ENCODE measurements at regions not wholly inside any gene's neighbourhood (a gene's known extent, or its start where the extent isn't known, plus 50 kb on each side); places are given as distances from the start of the nearest gene placed in this dataset.

DNA sequence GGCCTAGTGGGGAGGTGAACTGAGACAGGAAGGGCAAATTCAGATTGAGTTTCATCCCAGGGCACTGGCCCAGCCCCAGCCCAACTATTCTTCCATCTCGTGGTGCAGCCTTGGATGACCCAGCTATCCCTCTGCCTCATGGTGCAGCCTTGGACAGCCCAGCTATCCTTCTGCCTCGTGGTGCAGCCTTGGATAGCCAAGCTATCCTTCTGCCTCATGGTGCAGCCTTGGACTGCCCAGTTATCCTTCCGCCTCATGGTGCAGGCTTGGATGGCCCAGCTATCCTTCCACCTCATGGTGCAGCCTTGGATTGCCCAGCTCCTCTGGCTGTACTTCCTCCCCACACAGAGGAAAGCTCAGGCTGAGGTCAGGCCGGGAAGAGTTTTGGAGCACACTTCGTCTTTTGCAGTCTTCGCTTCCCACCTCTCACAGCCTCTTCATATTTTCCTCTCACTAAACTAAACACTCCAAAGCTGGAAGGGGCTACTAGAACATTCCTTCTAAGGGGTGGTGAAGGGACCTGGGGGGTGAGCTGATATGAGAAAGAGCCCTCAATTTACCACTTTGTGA is 69.8 kb upstream of the TTC34 start:
- POLR2A ChIA-PET (ENCODE audit: unreplicated experiment) = no interaction called here
- no peak overlapping the region for H2AFZ ChIP-seq (replicated peaks; ENCODE audit: low read length, poor library complexity)
- in situ Hi-C loops (cut with MboI; ENCODE audit: low sequenced_read_pairs) = no loop called here

More for the DNA sequence above, 69.8 kb upstream of the TTC34 start:
- BruUV-seq (replicated peaks) = no TSS peak
- Histone ChIP-seq H3K79me1 (ENCODE audit: low read depth in 1 of 2, low read length in 2 of 2) (no peaks in the 10 kb centered on the region), H3K4me3 (ENCODE audit: insufficient read depth, low read depth, low read length) (no peak overlapping the region), H4K20me1 (ENCODE audit: insufficient read depth, low read length) (no peaks in the 10 kb centered on the region), H3K23ac (ENCODE audit: low read depth, low read length) (no peak overlapping the region), H3K9me3 (ENCODE audit: control insufficient read depth, insufficient read depth, low read length) (peaks cover 78% of the 10 kb centered on the region), H4K5ac (ENCODE audit: low read depth, low read length) (no peak overlapping the region), H2BK20ac (ENCODE audit: low read depth, low read length) (no peak overlapping the region), H3K14ac (replicated peaks; ENCODE audit: low read depth, low read length) (no peak overlapping the region), H3K4ac (ENCODE audit: low read depth, low read length) (no peak overlapping the region), H3K27me3 (ENCODE audit: control insufficient read depth, insufficient read depth, low read length) (no peaks in the 10 kb centered on the region), H3K4me1 (ENCODE audit: control insufficient read depth, insufficient read depth, low read length) (no peaks in the 10 kb centered on the region), H2BK5ac (ENCODE audit: low read depth, low read length, poor library complexity, severe bottlenecking) (no peak overlapping the region), H4K8ac (ENCODE audit: low read depth in 2 of 2, low read length in 2 of 2) (no peak overlapping the region), H3K27ac (ENCODE audit: insufficient read depth, low read length) (no peak overlapping the region), H3K4me2 (ENCODE audit: low read depth, low read length) (no peak overlapping the region), H2BK120ac (ENCODE audit: low read depth, low read length) (no peak overlapping the region), H4K91ac (ENCODE audit: insufficient read depth, low read depth, low read length) (no peak overlapping the region), H3K56ac (ENCODE audit: extremely low read depth, insufficient read depth, low read length) (no peak overlapping the region), H3K18ac (ENCODE audit: low read depth, low read length) (no peak overlapping the region), H3K36me3 (ENCODE audit: control insufficient read depth, insufficient read depth, low read length) (no peaks in the 10 kb centered on the region), H3K9me1 (ENCODE audit: insufficient read depth, low read length) (no peaks in the 10 kb centered on the region), H2BK15ac (ENCODE audit: low read depth, low read length) (no peak overlapping the region), H3K9ac (ENCODE audit: low read depth, low read length) (no peak overlapping the region), H2AK5ac (ENCODE audit: low read depth, low read length) (no peak overlapping the region), H2AK9ac (replicated peaks; ENCODE audit: low read depth, low read length, poor library complexity) (no peak overlapping the region)
- 50% methylated on average over 2 of the region's 6 CpGs; no CpG with 5 or more reads in 1 of the 2 experiments for WGBS, 2 experiments (ENCODE audit: extremely low coverage in 2 of 2, insufficient read length in 1 of 2)
- intact Hi-C loops (cut with micrococcal nuclease) (no loop called here), dilution Hi-C loops (cut with HindIII; ENCODE audit: low sequenced_read_pairs, unreplicated experiment) (no loop called here)
- ATAC-seq (ENCODE audit: low read depth) (no peak), DNase-seq (no peak)
- CTCF ChIA-PET = no interaction called here
- TF ChIP-seq, protein P1, sequence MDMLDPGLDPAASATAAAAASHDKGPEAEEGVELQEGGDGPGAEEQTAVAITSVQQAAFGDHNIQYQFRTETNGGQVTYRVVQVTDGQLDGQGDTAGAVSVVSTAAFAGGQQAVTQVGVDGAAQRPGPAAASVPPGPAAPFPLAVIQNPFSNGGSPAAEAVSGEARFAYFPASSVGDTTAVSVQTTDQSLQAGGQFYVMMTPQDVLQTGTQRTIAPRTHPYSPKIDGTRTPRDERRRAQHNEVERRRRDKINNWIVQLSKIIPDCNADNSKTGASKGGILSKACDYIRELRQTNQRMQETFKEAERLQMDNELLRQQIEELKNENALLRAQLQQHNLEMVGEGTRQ (IDR thresholded peaks at IDR 0.05; ENCODE audit: low read depth, low read length) = no peak
- TF ChIP-seq BHLHE40 (IDR thresholded peaks at IDR 0.05; ENCODE audit: low read depth, low read length) (no peak), CHD1 (IDR thresholded peaks at IDR 0.05; ENCODE audit: low read depth, low read length) (no peak), NFE2L2 (IDR thresholded peaks at IDR 0.05; ENCODE audit: low read depth, low read length) (no peak), FOS (IDR thresholded peaks at IDR 0.05; ENCODE audit: low read depth, low read length) (no peak), MAFK (IDR thresholded peaks at IDR 0.05; ENCODE audit: low read depth, low read length) (no peak), CEBPB (IDR thresholded peaks at IDR 0.05; ENCODE audit: low read depth, low read length) (no peak), RAD21 (IDR thresholded peaks at IDR 0.05; ENCODE audit: low read length) (no peak), MXI1 (IDR thresholded peaks at IDR 0.05; ENCODE audit: borderline replicate concordance, low read depth, low read length) (no peak), SMC3 (IDR thresholded peaks at IDR 0.05; ENCODE audit: low read depth, low read length) (no peak), RCOR1 (IDR thresholded peaks at IDR 0.05; ENCODE audit: insufficient replicate concordance, low read length) (no peak), MAZ (IDR thresholded peaks at IDR 0.05; ENCODE audit: borderline replicate concordance, low read depth, low read length) (no peak), POLR2A (IDR thresholded peaks at IDR 0.05; ENCODE audit: low read depth, low read length) (no peak), RFX5 (IDR thresholded peaks at IDR 0.05; ENCODE audit: low read depth, low read length) (no peak)
- TF ChIP-seq, protein P2, sequence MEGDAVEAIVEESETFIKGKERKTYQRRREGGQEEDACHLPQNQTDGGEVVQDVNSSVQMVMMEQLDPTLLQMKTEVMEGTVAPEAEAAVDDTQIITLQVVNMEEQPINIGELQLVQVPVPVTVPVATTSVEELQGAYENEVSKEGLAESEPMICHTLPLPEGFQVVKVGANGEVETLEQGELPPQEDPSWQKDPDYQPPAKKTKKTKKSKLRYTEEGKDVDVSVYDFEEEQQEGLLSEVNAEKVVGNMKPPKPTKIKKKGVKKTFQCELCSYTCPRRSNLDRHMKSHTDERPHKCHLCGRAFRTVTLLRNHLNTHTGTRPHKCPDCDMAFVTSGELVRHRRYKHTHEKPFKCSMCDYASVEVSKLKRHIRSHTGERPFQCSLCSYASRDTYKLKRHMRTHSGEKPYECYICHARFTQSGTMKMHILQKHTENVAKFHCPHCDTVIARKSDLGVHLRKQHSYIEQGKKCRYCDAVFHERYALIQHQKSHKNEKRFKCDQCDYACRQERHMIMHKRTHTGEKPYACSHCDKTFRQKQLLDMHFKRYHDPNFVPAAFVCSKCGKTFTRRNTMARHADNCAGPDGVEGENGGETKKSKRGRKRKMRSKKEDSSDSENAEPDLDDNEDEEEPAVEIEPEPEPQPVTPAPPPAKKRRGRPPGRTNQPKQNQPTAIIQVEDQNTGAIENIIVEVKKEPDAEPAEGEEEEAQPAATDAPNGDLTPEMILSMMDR (conservative IDR thresholded peaks at IDR 0.05; ENCODE audit: low read depth, low read length) = no peak
- TF ChIP-seq, protein P3, sequence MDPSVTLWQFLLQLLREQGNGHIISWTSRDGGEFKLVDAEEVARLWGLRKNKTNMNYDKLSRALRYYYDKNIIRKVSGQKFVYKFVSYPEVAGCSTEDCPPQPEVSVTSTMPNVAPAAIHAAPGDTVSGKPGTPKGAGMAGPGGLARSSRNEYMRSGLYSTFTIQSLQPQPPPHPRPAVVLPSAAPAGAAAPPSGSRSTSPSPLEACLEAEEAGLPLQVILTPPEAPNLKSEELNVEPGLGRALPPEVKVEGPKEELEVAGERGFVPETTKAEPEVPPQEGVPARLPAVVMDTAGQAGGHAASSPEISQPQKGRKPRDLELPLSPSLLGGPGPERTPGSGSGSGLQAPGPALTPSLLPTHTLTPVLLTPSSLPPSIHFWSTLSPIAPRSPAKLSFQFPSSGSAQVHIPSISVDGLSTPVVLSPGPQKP (IDR thresholded peaks at IDR 0.05; ENCODE audit: borderline replicate concordance, low read depth, low read length) = no peak

Measured in IMR-90 (cell line).